ENCODE measurements at regions not wholly inside any gene's neighbourhood (a gene's known extent, or its start where the extent isn't known, plus 50 kb on each side); places are given as distances from the start of the nearest gene placed in this dataset.
"Not testable (repeated sequence)": the region's sequence is repeated elsewhere in the genome, so short reads cannot be mapped to it uniquely, and the experiment has no call there.

- intact Hi-C loops (cut with micrococcal nuclease), result no loop called here
- ChIA-PET CTCF (no interaction called here), POLR2A (no interaction called here)
- H3K36me3 Mint-ChIP-seq (ENCODE audit: low read depth), result no peaks in the 10 kb centered on the region
- H3K27ac Mint-ChIP-seq, result no peak overlapping the region
- H3K4me1 Mint-ChIP-seq, result no peaks in the 10 kb centered on the region
- TF ChIP-seq CTCF (IDR thresholded peaks at IDR 0.05), result no peak
- ATAC-seq (ENCODE audit: low read depth) (no peak), DNase-seq (no peak)
- H3K4me3 Mint-ChIP-seq, result no peak overlapping the region
- peaks cover 5% of the 10 kb centered on the region for H3K27me3 Mint-ChIP-seq
- H3K9me3 Mint-ChIP-seq, result no peaks in the 10 kb centered on the region
Observed at GRCh38 chr5:127186657-127187056, 103.9 kb upstream of the MEGF10 start.

- no peaks in the 10 kb centered on the region for H3K4me1 Mint-ChIP-seq
- DNase-seq (no peak), ATAC-seq (ENCODE audit: low read depth) (no peak)
- H3K27ac Mint-ChIP-seq, result no peak overlapping the region
- CTCF ChIA-PET, result no interaction called here
- intact Hi-C loops (cut with micrococcal nuclease), result no loop called here
- peaks cover 5% of the 10 kb centered on the region for H3K27me3 Mint-ChIP-seq
- TF ChIP-seq CTCF (IDR thresholded peaks at IDR 0.05), result no peak
- POLR2A ChIA-PET, result no interaction called here
- H3K36me3 Mint-ChIP-seq (ENCODE audit: low read depth), result no peaks in the 10 kb centered on the region
- no peak overlapping the region for H3K4me3 Mint-ChIP-seq
- no peaks in the 10 kb centered on the region for H3K9me3 Mint-ChIP-seq
Observed at GRCh38 chr5:127187706-127188105, 102.9 kb upstream of the MEGF10 start.

GRCh38 chr5:127192150-127192549, 98.4 kb upstream of the MEGF10 start:
- Mint-ChIP-seq H3K4me3 (no peak overlapping the region), H3K27ac (no peak overlapping the region)

DNA sequence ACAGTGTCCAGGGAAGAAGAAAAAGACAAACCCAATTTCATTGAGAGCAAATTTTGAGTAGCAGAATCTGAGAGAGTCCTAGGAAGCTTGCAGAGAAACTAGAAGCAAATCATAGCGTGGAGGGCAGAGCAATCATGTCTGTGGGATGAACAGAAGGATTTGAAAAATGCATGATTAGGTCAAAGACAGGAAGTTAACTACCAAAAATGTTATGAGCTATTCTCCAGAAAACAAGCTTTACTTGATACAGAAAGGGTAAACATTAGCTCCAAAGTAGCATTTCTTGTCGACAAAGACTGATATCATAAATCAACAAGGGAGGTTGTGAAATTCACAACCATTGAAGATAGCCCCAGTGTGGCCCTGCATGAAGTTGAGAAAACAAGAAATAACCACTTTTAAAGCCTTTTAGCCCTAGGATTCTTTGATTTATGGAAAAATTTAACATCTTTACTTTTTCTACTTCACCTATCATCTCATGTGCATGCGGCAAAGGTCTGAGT, 97.7 kb upstream of the MEGF10 start:
- no peak overlapping the region for H3K27ac Mint-ChIP-seq
- DNase-seq (no peak), ATAC-seq (ENCODE audit: low read depth) (no peak)
- no peaks in the 10 kb centered on the region for H3K4me1 Mint-ChIP-seq
- H3K36me3 Mint-ChIP-seq (ENCODE audit: low read depth), result no peaks in the 10 kb centered on the region
- H3K27me3 Mint-ChIP-seq, result peaks cover 15% of the 10 kb centered on the region
- H3K4me3 Mint-ChIP-seq, result no peak overlapping the region
- ChIA-PET CTCF (no interaction called here), POLR2A (no interaction called here)
- intact Hi-C loops (cut with micrococcal nuclease), result no loop called here
- H3K9me3 Mint-ChIP-seq, result no peaks in the 10 kb centered on the region
- TF ChIP-seq CTCF (IDR thresholded peaks at IDR 0.05), result no peak

More at GRCh38 chr5:127192150-127192549, 98.4 kb upstream of the MEGF10 start:
- TF ChIP-seq CTCF (IDR thresholded peaks at IDR 0.05), result no peak
- ChIA-PET POLR2A (no interaction called here), CTCF (no interaction called here)
- intact Hi-C loops (cut with micrococcal nuclease), result no loop called here
- H3K27me3 Mint-ChIP-seq, result peaks cover 13% of the 10 kb centered on the region
- no peaks in the 10 kb centered on the region for H3K36me3 Mint-ChIP-seq (ENCODE audit: low read depth)
- no peaks in the 10 kb centered on the region for H3K4me1 Mint-ChIP-seq
- no peaks in the 10 kb centered on the region for H3K9me3 Mint-ChIP-seq
- ATAC-seq (ENCODE audit: low read depth) (no peak), DNase-seq (no peak)

DNA sequence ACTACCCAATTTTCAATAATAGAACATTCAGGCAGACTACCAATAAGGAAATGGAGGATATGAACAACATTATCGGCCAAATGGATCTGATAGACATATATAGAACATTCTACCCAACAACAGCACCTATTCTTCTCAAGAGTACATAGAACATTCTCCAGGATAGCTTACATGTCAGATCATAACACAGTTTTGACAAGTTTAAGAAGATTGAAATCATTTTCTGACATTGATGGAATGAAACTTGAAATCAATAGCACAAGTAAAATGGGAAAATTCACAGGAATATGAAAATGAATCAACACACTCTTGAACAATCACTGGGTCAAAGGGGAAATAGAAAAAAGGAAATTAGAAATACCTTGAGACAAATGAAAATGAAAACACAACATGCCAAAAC, 94.6 kb upstream of the MEGF10 start:
- intact Hi-C loops (cut with micrococcal nuclease), result no loop called here
- H3K27ac Mint-ChIP-seq, result no peak overlapping the region
- TF ChIP-seq CTCF (IDR thresholded peaks at IDR 0.05), result no peak
- H3K4me3 Mint-ChIP-seq, result no peak overlapping the region
- CTCF ChIA-PET, result no interaction called here
- POLR2A ChIA-PET, result no interaction called here
- ATAC-seq (ENCODE audit: low read depth) (no peak), DNase-seq (no peak)
- H3K4me1 Mint-ChIP-seq, result no peaks in the 10 kb centered on the region
- peaks cover 6% of the 10 kb centered on the region for H3K9me3 Mint-ChIP-seq
- no peaks in the 10 kb centered on the region for H3K36me3 Mint-ChIP-seq (ENCODE audit: low read depth)
- peaks cover 22% of the 10 kb centered on the region for H3K27me3 Mint-ChIP-seq

DNA sequence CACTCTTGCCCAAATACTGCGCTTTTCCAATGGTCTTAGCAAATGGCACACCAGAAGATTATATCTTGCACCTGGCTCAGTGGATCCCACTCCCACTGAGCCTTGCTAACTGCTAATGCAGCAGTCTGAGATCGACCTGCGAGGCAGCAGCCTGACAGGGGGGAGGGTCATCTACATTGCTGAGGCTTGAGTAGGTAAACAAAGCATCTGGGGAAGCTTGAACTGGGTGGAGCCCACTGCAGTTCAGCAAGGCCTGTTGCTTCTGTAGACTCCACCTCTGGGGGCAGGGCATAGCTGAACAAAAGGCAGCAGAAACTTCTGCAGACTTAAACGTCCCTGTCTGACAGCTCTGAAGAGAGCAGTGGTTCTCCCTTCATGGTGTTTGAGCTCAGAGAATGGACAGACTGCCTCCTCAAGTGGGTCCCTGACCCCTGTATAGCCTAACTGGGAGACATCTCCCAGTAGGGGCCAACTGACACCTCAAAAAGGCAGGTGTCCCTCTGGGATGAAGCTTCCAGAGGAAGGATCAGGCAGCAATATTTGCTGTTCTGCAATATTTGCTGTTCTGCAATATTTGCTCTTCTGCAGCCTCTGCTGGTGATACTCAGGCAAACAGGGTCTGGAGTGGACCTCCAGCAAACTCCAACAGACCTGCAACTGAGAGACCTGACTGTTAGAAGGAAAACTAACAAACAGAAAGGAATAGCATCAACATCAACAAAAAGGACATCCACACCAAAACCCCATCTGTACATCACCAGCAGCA, 93.0 kb upstream of the MEGF10 start:
- H3K9me3 Mint-ChIP-seq; POLR2A ChIA-PET; intact Hi-C loops (cut with micrococcal nuclease); H3K27ac Mint-ChIP-seq; CTCF ChIA-PET; H3K4me3 Mint-ChIP-seq; DNase-seq; H3K36me3 Mint-ChIP-seq (ENCODE audit: low read depth); H3K4me1 Mint-ChIP-seq; ATAC-seq (ENCODE audit: low read depth): not testable (repeated sequence)
- H3K27me3 Mint-ChIP-seq, result peaks cover 24% of the 10 kb centered on the region

DNA sequence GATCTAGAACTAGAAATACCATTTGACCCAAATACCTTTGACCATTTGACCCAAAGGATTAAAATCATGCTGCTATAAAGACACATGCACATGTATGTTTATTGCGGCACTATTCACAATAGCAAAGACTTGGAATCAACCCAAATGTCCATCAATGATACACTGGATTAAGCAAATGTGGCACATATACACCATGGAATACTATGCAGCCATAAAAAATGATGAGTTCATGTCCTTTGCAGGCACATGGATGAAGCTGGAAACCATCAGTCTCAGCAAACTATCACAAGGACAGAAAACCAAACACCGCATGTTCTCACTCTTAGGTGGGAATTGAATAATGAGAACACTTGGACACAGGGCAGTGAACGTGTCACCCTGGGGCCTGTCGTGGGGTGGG, 87.9 kb upstream of the MEGF10 start:
- H3K9me3 Mint-ChIP-seq; DNase-seq; H3K4me3 Mint-ChIP-seq; H3K36me3 Mint-ChIP-seq (ENCODE audit: low read depth); H3K27ac Mint-ChIP-seq; intact Hi-C loops (cut with micrococcal nuclease); POLR2A ChIA-PET; CTCF ChIA-PET; H3K4me1 Mint-ChIP-seq; ATAC-seq (ENCODE audit: low read depth): not testable (repeated sequence)
- H3K27me3 Mint-ChIP-seq, result peaks cover 15% of the 10 kb centered on the region
